K562 (cell line): ENCODE measurements at regions not wholly inside any gene's neighbourhood (a gene's known extent, or its start where the extent isn't known, plus 50 kb on each side); places are given as distances from the start of the nearest gene placed in this dataset.

ENCODE experiments used
- ATAC-seq: fragments of 200-7000 bp; cut with Tn5 transposase; 3 replicates; pipeline ENCODE4 v1.9.1; 2020; ENCODE audit warnings: moderate library complexity
- BruUV-seq: library from RNA; stranded (reverse); fragments of 400-500 nt; replicated peaks from 2 replicates; lab custom pipeline; 2021; lab: Mats Ljungman, UMichigan
- CTCF ChIA-PET: fragments of 300-600 bp; formaldehyde crosslinking; extraction: SDS; loops from one replicate; lab custom pipeline; 2021; ENCODE audit warnings: low intra/inter-chr PET ratio; lab: Yijun Ruan, JAX
- POLR2A ChIA-PET: fragments of 300-600, 350-650 bp; sonication (Branson Sonifier 250); formaldehyde crosslinking; extraction: SDS; loops from one replicate; lab custom pipeline; 2021; ENCODE audit warnings: antibody characterized with exemption, inconsistent platforms; lab: Yijun Ruan, JAX
- DNase-seq, 4 experiments: peaks; one replicate each; pipeline versions ENCODE4 v3.0.0 to v3.0.0-alpha.2; 2011 to 2018; ENCODE audit warnings: low spot score in 3 of 4, mixed read lengths in 3 of 4; ENCODE audit errors: extremely low read depth in 1 of 4
- FAIRE-seq: peaks from 2 replicates; lab custom pipeline; 2011; peaks lifted over from hg19 to GRCh38; lab: Jason Lieb, UNC
- H2AFZ ChIP-seq: 2 replicates; pipeline ENCODE4 v1.6.0; 2011; ENCODE audit warnings: low read depth, low read length, control low read depth, inconsistent platforms
- H3K27ac ChIP-seq: fragments of 200-600 bp; 3 replicates; pipeline ENCODE4 v1.8.0; 2011; ENCODE audit warnings: low read depth, mild to moderate bottlenecking, control low read depth, inconsistent platforms, low read length, moderate library complexity, mixed read lengths; ENCODE audit errors: extremely low read depth
- H3K27me3 ChIP-seq, 2 experiments: fragments of 300-600 bp in 1 of 2; 2 replicates in 1 of 2; 3 replicates in 1 of 2; pipeline versions ENCODE4 v1.6.0 to v1.8.0; 2011; ENCODE audit warnings: inconsistent platforms in 2 of 2, low read length in 2 of 2, mild to moderate bottlenecking in 1 of 2, mixed read lengths in 1 of 2, moderate library complexity in 1 of 2; ENCODE audit not compliant: control insufficient read depth in 2 of 2, insufficient read depth in 2 of 2
- H3K36me3 ChIP-seq: fragments of 300-600 bp; 3 replicates; pipeline ENCODE4 v1.8.0; 2011; ENCODE audit warnings: mild to moderate bottlenecking, low read length, inconsistent platforms; ENCODE audit not compliant: control insufficient read depth, insufficient read depth
- H3K4me1 ChIP-seq, 2 experiments: fragments of 200-600 bp in 1 of 2; replicated peaks in 1 of 2; 2 replicates in 1 of 2; 3 replicates in 1 of 2; pipeline versions ENCODE4 v1.5.1 to v1.8.0; 2011; ENCODE audit warnings: inconsistent platforms in 2 of 2, low read length in 2 of 2, mild to moderate bottlenecking in 1 of 2, mixed read lengths in 1 of 2, moderate library complexity in 1 of 2; ENCODE audit not compliant: control insufficient read depth in 2 of 2, insufficient read depth in 2 of 2
- H3K4me2 ChIP-seq: 2 replicates; pipeline ENCODE4 v1.6.1; 2011; ENCODE audit warnings: low read length, control low read depth, inconsistent platforms, mixed read lengths; ENCODE audit not compliant: insufficient read depth
- H3K4me3 ChIP-seq: fragments of 200-600 bp; sonication (generic), shearing (Covaris generic); 2 replicates; pipeline ENCODE4 v1.5.1; 2016; ENCODE audit warnings: control low read depth, inconsistent platforms
- H3K79me2 ChIP-seq: fragments of 200-600 bp; 3 replicates; pipeline ENCODE4 v1.8.0; 2011; ENCODE audit warnings: low read length, inconsistent platforms; ENCODE audit not compliant: control insufficient read depth, insufficient read depth
- H3K9ac ChIP-seq, 2 experiments: 2 replicates each; pipeline versions ENCODE4 v1.6.0 to v1.6.1; 2011; ENCODE audit warnings: low read depth in 2 of 2, low read length in 2 of 2, control low read depth in 1 of 2, inconsistent platforms in 1 of 2, mild to moderate bottlenecking in 1 of 2, mixed read lengths in 1 of 2; ENCODE audit not compliant: insufficient read depth in 1 of 2
- H3K9me1 ChIP-seq: one replicate; pipeline ENCODE4 v1.6.0; 2011; ENCODE audit warnings: inconsistent platforms, mild to moderate bottlenecking, low read length, moderate library complexity; ENCODE audit not compliant: control insufficient read depth, insufficient read depth
- H3K9me3 ChIP-seq: replicated peaks from 2 replicates; pipeline ENCODE4 v1.5.1; 2011; ENCODE audit warnings: low read depth, low read length, inconsistent platforms; ENCODE audit not compliant: control insufficient read depth, insufficient read depth
- H4K20me1 ChIP-seq: replicated peaks from 2 replicates; pipeline ENCODE4 v1.6.1; 2011; ENCODE audit warnings: low read length, inconsistent platforms, mixed read lengths; ENCODE audit not compliant: control insufficient read depth, insufficient read depth
- CHD1 ChIP-seq: fragments of 200-600 bp; sonication (generic); IDR thresholded peaks from one replicate; pipeline ENCODE4 v1.6.1; 2012; ENCODE audit warnings: mild to moderate bottlenecking, moderate library complexity, low read length, inconsistent platforms
- CTCF ChIP-seq, 3 experiments: IDR thresholded peaks in 2 of 3; conservative IDR thresholded peaks in 1 of 3; 2 replicates each; pipeline ENCODE4 v1.5.1; 2011 to 2012; ENCODE audit warnings: low read length in 3 of 3, mild to moderate bottlenecking in 3 of 3, control low read depth in 2 of 3, improper control_type of control experiment in 1 of 3, inconsistent platforms in 1 of 3, low read depth in 1 of 3, mixed read lengths in 1 of 3, moderate library complexity in 1 of 3; ENCODE audit not compliant: insufficient read depth in 2 of 3
- KLF1 ChIP-seq: fragments of 450-650 bp; IDR thresholded peaks from 2 replicates; pipeline ENCODE4 v1.6.1; 2016; ENCODE audit warnings: missing genetic modification characterization, missing compliant biosample characterization
- KLF16 ChIP-seq: IDR thresholded peaks from 2 replicates; pipeline ENCODE4 v1.6.1; 2016; ENCODE audit warnings: antibody characterized with exemption
- L3MBTL2 ChIP-seq: fragments of 450-650 bp; IDR thresholded peaks from 2 replicates; pipeline ENCODE4 v1.6.1; 2016; ENCODE audit warnings: mild to moderate bottlenecking, moderate library complexity
- NELFE ChIP-seq: IDR thresholded peaks from 2 replicates; pipeline ENCODE4 v1.6.1; 2011; ENCODE audit warnings: mild to moderate bottlenecking; ENCODE audit not compliant: insufficient read depth, insufficient read length
- PHTF2 ChIP-seq: fragments of 250-450 bp; sonication (Bioruptor Pico); IDR thresholded peaks from 2 replicates; pipeline ENCODE4 v1.5.0; 2021; ENCODE audit warnings: mild to moderate bottlenecking
- RAD21 ChIP-seq, 2 experiments: fragments of 250-450 bp in 1 of 2; fragments of 450-650 bp in 1 of 2; sonication (Bioruptor Pico) in 1 of 2; formaldehyde crosslinking in 1 of 2; IDR thresholded peaks in 1 of 2; conservative IDR thresholded peaks in 1 of 2; 2 replicates each; pipeline versions ENCODE4 v1.4.0 to v1.8.0; 2020 to 2022; ENCODE audit warnings: mild to moderate bottlenecking in 2 of 2, moderate library complexity in 1 of 2
- RBM14 ChIP-seq: fragments of 200-400 bp; formaldehyde crosslinking; IDR thresholded peaks from 2 replicates; pipeline ENCODE4 v1.6.1; 2018; ENCODE audit warnings: low read depth, mild to moderate bottlenecking, low read length, moderate library complexity, borderline replicate concordance; ENCODE audit not compliant: insufficient read depth
- SMC3 ChIP-seq: conservative IDR thresholded peaks from 2 replicates; pipeline ENCODE4 v1.6.1; 2011; ENCODE audit warnings: low read depth, low read length, improper control_type of control experiment; ENCODE audit not compliant: insufficient read depth
- TGIF2 ChIP-seq: sonication (generic); formaldehyde crosslinking; IDR thresholded peaks from 2 replicates; pipeline ENCODE4 v1.8.1; 2022; ENCODE audit warnings: mild to moderate bottlenecking, missing genetic modification reagents, moderate library complexity
- ZNF224 ChIP-seq: sonication (generic); formaldehyde crosslinking; IDR thresholded peaks from 2 replicates; pipeline ENCODE4 v1.8.0; 2022; ENCODE audit warnings: mild to moderate bottlenecking, missing genetic modification reagents
- WGBS: fragments of 100-300 bp; shearing (Covaris generic); methylation state at CpG from one replicate; pipeline ENCODE4 v1.1.6; 2016; ENCODE audit warnings: low coverage, mixed read lengths; ENCODE audit not compliant: insufficient coverage; ENCODE audit errors: missing lambda C conversion rate; 5-methylcytosine and 5-hydroxymethylcytosine counted together
- in situ Hi-C: fragments of 300-500 bp; cut with MboI; formaldehyde crosslinking; loops from 4 replicates; pipeline ENCODE4 v1.15.0; 2018; ENCODE audit warnings: inconsistent platforms, mixed read lengths
- intact Hi-C: fragments of 100-400 bp; cut with micrococcal nuclease; formaldehyde crosslinking; loops from 2 replicates; pipeline ENCODE4 v1.14.2; 2022

- peak; percentile 3 to 22 (median 4) for DNase-seq
- Histone ChIP-seq H3K4me2 (no peak overlapping the region), H2AFZ (no peak overlapping the region), H3K27ac (no peak overlapping the region), H4K20me1 (no peaks in the 10 kb centered on the region), H3K4me1 (no peaks in the 10 kb centered on the region), H3K4me3 (no peak overlapping the region), H3K9me3 (no peaks in the 10 kb centered on the region), H3K9ac (no peak overlapping the region), H3K9me1 (no peaks in the 10 kb centered on the region), H3K27me3 (no peaks in the 10 kb centered on the region), H3K36me3 (no peaks in the 10 kb centered on the region), H3K79me2 (no peaks in the 10 kb centered on the region)
- no peak for ATAC-seq
- intact Hi-C loops (no loop called here), in situ Hi-C loops (no loop called here)
- TF ChIP-seq RAD21 (CRISPR knock-in tag; conservative IDR thresholded peaks at IDR 0.05 in 1 of 2, IDR thresholded peaks at IDR 0.05 in 1 of 2) = peak in 1 of 2 experiments; percentile 38; a peak in 1 of 4 replicates
- TF ChIP-seq RBM14 = no peak
- no peak for TF ChIP-seq CHD1
- no peak for TF ChIP-seq L3MBTL2
- no peak for TF ChIP-seq SMC3
- no peak for TF ChIP-seq KLF1
- no peak for TF ChIP-seq PHTF2
- TF ChIP-seq ZNF224 = no peak
- no peak for TF ChIP-seq KLF16
- no peak for TF ChIP-seq NELFE
- TF ChIP-seq TGIF2 (CRISPR knock-in tag) = no peak
- peak in 1 of 3 experiments; percentile 34; a peak in 1 of 6 replicates for TF ChIP-seq CTCF (IDR thresholded peaks at IDR 0.05 in 2 of 3, conservative IDR thresholded peaks at IDR 0.05 in 1 of 3; ENCODE audit: insufficient read depth in 2 of 3, low read depth in 1 of 3, low read length in 3 of 3)
- POLR2A ChIA-PET = no interaction called here
- no TSS peak for BruUV-seq
- CTCF ChIA-PET = no interaction called here
- 0% methylated on average over 1 of the region's 4 CpGs for WGBS
- no peak for FAIRE-seq
Observed at GRCh38 chrX:93874554-93874953, 200.5 kb downstream of the FAM133A start.
